Adrenal gland (tissue), 9 donors: ENCODE measurements at regions not wholly inside any gene's neighbourhood (a gene's known extent, or its start where the extent isn't known, plus 50 kb on each side); places are given as distances from the start of the nearest gene placed in this dataset.

Experiments used
- DNase-seq, 7 donors: peaks; one replicate each; pipeline ENCODE4 v3.0.0-alpha.2; 2019 to 2020
- H3K27ac ChIP-seq, 5 donors: fragments of 200-600 bp; sonication (generic) in 4 of 5; 1 replicate in 3 of 5; 2 replicates in 2 of 5; pipeline versions ENCODE4 v1.5.1 to v1.8.0; 2016 to 2020; ENCODE audit warnings: mild to moderate bottlenecking in 1 of 5
- H3K27me3 ChIP-seq: fragments of 200-600 bp; 2 replicates; pipeline ENCODE4 v1.8.0; 2021
- H3K36me3 ChIP-seq, 2 donors: fragments of 200-600 bp; replicated peaks in 1 of 2; 1 replicate in 1 of 2; 2 replicates in 1 of 2; pipeline versions ENCODE4 v1.5.1 to v1.8.0; 2018 to 2022
- H3K4me1 ChIP-seq, 2 donors: fragments of 200-600 bp; replicated peaks in 1 of 2; 1 replicate in 1 of 2; 2 replicates in 1 of 2; pipeline versions ENCODE4 v1.5.1 to v1.8.0; 2018 to 2021
- H3K4me3 ChIP-seq, 4 donors: fragments of 200-600 bp; sonication (generic) in 3 of 4; one replicate each; pipeline ENCODE4 v1.5.1; 2016 to 2018
- H3K9me3 ChIP-seq, 3 donors: fragments of 200-600 bp; sonication (generic) in 1 of 3; replicated peaks in 1 of 3; 1 replicate in 2 of 3; 2 replicates in 1 of 3; pipeline versions ENCODE4 v1.5.1 to v1.8.0; 2016 to 2021
- CTCF ChIP-seq, 6 experiments: fragments of 450-650 bp in 4 of 6; fragments of 200-600 bp in 2 of 6; sonication (generic) in 1 of 6; IDR thresholded peaks; 1 replicate in 5 of 6; 2 replicates in 1 of 6; pipeline versions ENCODE4 v1.5.1 to v1.8.0; 2016 to 2021; ENCODE audit warnings: antibody characterized with exemption in 6 of 6, mild to moderate bottlenecking in 2 of 6, moderate library complexity in 1 of 6
- POLR2A ChIP-seq, 2 donors: fragments of 450-650 bp; IDR thresholded peaks; one replicate each; pipeline ENCODE4 v1.6.1; 2017; ENCODE audit warnings: antibody characterized with exemption in 2 of 2, mild to moderate bottlenecking in 2 of 2, moderate library complexity in 1 of 2
- WGBS, 4 donors: extraction: QIAGEN DNeasy Blood & Tissue Kit in 2 of 4; methylation state at CpG; one replicate each; pipeline versions ENCODE4 v1.1.5 to v1.1.7; 2013 to 2017; 5-methylcytosine and 5-hydroxymethylcytosine counted together
- intact Hi-C, 2 donors: fragments of 100-400 bp; cut with DNase I; formaldehyde crosslinking; loops; one replicate each; pipeline versions ENCODE4 v1.14.1 to v1.15.0; 2022 to 2023
- donor health status: healthy with polysubstance abuse.
- donor health status: Bipolar disorder and iron deficiency.
- donor health status: DM: yes; HTN: yes; CAD: no.
- donor health status: DM: no; HTN: no; CAD: no.
- donor health status: DM: no; HTN: no; CAD: no.

DNA sequence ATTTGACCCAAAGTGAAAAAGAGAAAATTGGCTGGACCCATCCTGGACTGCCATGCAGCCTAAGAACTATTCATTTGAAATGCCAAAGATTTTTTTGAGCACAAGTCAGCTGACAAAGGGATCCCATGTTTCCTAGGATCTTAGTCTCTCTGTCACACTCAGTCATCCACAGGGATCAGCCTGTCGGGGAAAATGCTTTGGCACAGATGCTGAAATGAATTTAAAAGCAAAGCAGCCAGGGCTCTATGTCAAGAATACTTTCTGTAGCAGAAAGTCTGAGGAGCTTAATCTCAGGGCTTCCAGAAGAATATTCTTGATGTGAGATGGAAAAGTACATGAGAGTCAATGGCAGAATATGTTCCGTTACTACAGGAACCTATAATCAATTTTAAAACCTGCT, 1900.8 kb downstream of the MRPL39 start:
- 70 to 76% (median 75%) methylated on average over 2 of the region's 2 CpGs for whole genome bisulfite sequencing, 4 donors
- H3K27me3 ChIP-seq, result no peaks in the 10 kb centered on the region

GRCh38 chr21:23699402-23699801, 1907.9 kb downstream of the MRPL39 start:
- no peaks in the 10 kb centered on the region for H3K36me3 ChIP-seq
- H3K27ac ChIP-seq, result no peak overlapping the region
- WGBS, 4 donors, result 90 to 97% (median 93%) methylated on average over 2 of the region's 2 CpGs
- no peak overlapping the region for H3K4me3 ChIP-seq
- no peaks in the 10 kb centered on the region for H3K27me3 ChIP-seq
- DNase-seq, result no peak
- no peaks in the 10 kb centered on the region for H3K9me3 ChIP-seq
- intact Hi-C loops, result no loop called here
- H3K4me1 ChIP-seq, result no peaks in the 10 kb centered on the region
- TF ChIP-seq POLR2A (IDR thresholded peaks at IDR 0.05), result no peak

More for the DNA sequence above, 1900.8 kb downstream of the MRPL39 start:
- TF ChIP-seq POLR2A (IDR thresholded peaks at IDR 0.05) (no peak), CTCF (IDR thresholded peaks at IDR 0.05) (no peak)
- H3K4me3 ChIP-seq, result no peak overlapping the region
- intact Hi-C loops, result no loop called here
- no peak overlapping the region for H3K27ac ChIP-seq
- H3K36me3 ChIP-seq, result no peaks in the 10 kb centered on the region
- H3K4me1 ChIP-seq, result no peaks in the 10 kb centered on the region
- DNase-seq, result no peak
- no peaks in the 10 kb centered on the region for H3K9me3 ChIP-seq

DNA sequence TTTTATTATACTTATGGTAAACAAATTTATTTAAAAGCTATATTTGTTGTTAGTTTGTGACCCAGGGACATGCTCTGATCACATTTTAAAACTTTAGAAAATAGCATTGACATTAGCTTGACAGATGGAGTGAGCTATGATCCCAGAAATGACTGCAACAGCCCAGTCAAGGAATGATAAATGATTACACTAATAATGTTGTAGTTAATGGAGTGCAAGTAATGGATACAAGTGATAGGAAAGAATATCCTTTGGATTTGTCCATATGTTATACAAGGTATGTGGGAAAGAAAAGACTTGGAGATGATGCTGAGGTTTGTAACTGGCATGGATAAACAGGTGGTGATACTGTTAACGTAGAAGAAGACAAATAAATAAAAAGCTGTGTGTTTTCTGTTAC, 1908.7 kb downstream of the MRPL39 start:
- intact Hi-C loops, result no loop called here
- H3K4me3 ChIP-seq, result no peak overlapping the region
- no peak overlapping the region for H3K27ac ChIP-seq
- no peaks in the 10 kb centered on the region for H3K27me3 ChIP-seq
- H3K4me1 ChIP-seq, result no peaks in the 10 kb centered on the region
- no peak for DNase-seq
- H3K36me3 ChIP-seq, result no peaks in the 10 kb centered on the region
- WGBS, 4 donors, result 58 to 86% (median 75%) methylated on average over 1 of the region's 1 CpG
- TF ChIP-seq CTCF (IDR thresholded peaks at IDR 0.05), result no peak
- TF ChIP-seq POLR2A (IDR thresholded peaks at IDR 0.05), result no peak
- no peaks in the 10 kb centered on the region for H3K9me3 ChIP-seq

DNA sequence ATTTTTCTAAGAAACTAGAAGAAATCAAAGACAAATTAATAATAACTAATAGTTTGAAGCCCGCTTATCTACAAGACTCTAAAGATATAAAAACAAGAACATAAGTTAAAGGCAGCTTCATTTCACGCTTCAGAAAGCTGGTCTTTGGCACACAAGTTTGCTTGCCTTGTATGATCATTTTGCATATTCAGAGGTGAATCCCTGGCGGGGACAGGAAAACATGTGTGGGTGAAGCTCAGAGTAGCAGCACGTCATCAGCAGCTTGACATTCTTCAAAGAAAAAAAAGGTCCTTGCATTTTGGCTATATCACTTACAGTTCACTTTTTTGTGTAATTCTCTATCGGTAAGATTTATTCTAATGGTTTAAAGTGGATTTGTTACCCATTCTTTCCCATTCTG, 1911.8 kb downstream of the MRPL39 start:
- Histone ChIP-seq H3K36me3 (no peaks in the 10 kb centered on the region), H3K4me3 (no peak overlapping the region), H3K27me3 (no peaks in the 10 kb centered on the region), H3K27ac (no peak overlapping the region), H3K4me1 (no peaks in the 10 kb centered on the region), H3K9me3 (no peaks in the 10 kb centered on the region)
- WGBS, 4 donors, result 69 to 77% (median 75%) methylated on average over 5 of the region's 5 CpGs
- TF ChIP-seq CTCF (IDR thresholded peaks at IDR 0.05), result no peak
- TF ChIP-seq POLR2A (IDR thresholded peaks at IDR 0.05), result no peak
- no peak for DNase-seq
- intact Hi-C loops, result no loop called here

GRCh38 chr21:23694390-23694789, 1912.9 kb downstream of the MRPL39 start:
- H3K4me1 ChIP-seq, result no peaks in the 10 kb centered on the region
- no peaks in the 10 kb centered on the region for H3K36me3 ChIP-seq
- TF ChIP-seq POLR2A (IDR thresholded peaks at IDR 0.05), result no peak
- no peak for TF ChIP-seq CTCF (IDR thresholded peaks at IDR 0.05)
- H3K27me3 ChIP-seq, result no peaks in the 10 kb centered on the region
- H3K9me3 ChIP-seq, result no peaks in the 10 kb centered on the region
- DNase-seq, result no peak
- intact Hi-C loops, result no loop called here
- no peak overlapping the region for H3K4me3 ChIP-seq
- H3K27ac ChIP-seq, result no peak overlapping the region
